Right lobe of liver (tissue), 6 donors: ENCODE measurements at regions not wholly inside any gene's neighbourhood (a gene's known extent, or its start where the extent isn't known, plus 50 kb on each side); places are given as distances from the start of the nearest gene placed in this dataset.

Experiments
- ATAC-seq, 4 donors: fragments of 200-7000 bp; cut with Tn5 transposase; one replicate each; pipeline ENCODE4 v1.9.1; 2020; ENCODE audit warnings: mild to moderate bottlenecking in 4 of 4, moderate library complexity in 4 of 4
- DNase-seq, 3 donors: peaks; one replicate each; pipeline ENCODE4 v3.0.0-alpha.2; 2020
- H3K27ac ChIP-seq, 3 donors: fragments of 200-600 bp; one replicate each; pipeline ENCODE4 v1.8.0; 2022
- H3K27me3 ChIP-seq, 2 donors: fragments of 200-600 bp; one replicate each; pipeline ENCODE4 v1.8.0; 2022
- H3K36me3 ChIP-seq, 4 donors: fragments of 200-600 bp; sonication (generic) in 1 of 4; one replicate each; pipeline versions ENCODE4 v1.5.1 to v1.8.0; 2017 to 2022; ENCODE audit warnings: control low read depth in 1 of 4
- H3K4me1 ChIP-seq, 4 donors: fragments of 200-600 bp; sonication (generic) in 1 of 4; one replicate each; pipeline versions ENCODE4 v1.5.1 to v1.8.0; 2017 to 2022; ENCODE audit warnings: control low read depth in 1 of 4
- H3K4me3 ChIP-seq, 3 donors: fragments of 200-600 bp; one replicate each; pipeline ENCODE4 v1.8.0; 2022
- H3K9me3 ChIP-seq, 4 donors: fragments of 200-600 bp; sonication (generic) in 1 of 4; one replicate each; pipeline versions ENCODE4 v1.5.1 to v1.8.0; 2017 to 2022; ENCODE audit warnings: control low read depth in 1 of 4
- CTCF ChIP-seq, 4 donors: fragments of 200-600 bp in 3 of 4; fragments of 450-650 bp in 1 of 4; IDR thresholded peaks; one replicate each; pipeline versions ENCODE4 v1.5.1 to v1.8.0; 2016 to 2022; ENCODE audit warnings: antibody characterized with exemption in 4 of 4, mild to moderate bottlenecking in 2 of 4
- POLR2A ChIP-seq: fragments of 450-650 bp; IDR thresholded peaks from one replicate; pipeline ENCODE4 v1.6.1; 2017; ENCODE audit warnings: antibody characterized with exemption, mild to moderate bottlenecking
- WGBS: methylation state at CpG from one replicate; pipeline ENCODE4 v1.1.6; 2018; ENCODE audit warnings: low coverage, low lambda C conversion rate; ENCODE audit not compliant: insufficient coverage; ENCODE audit errors: missing lambda C conversion rate; 5-methylcytosine and 5-hydroxymethylcytosine counted together
- intact Hi-C, 2 donors: fragments of 100-400 bp; cut with DNase I; formaldehyde crosslinking; loops; one replicate each; pipeline versions ENCODE4 v1.11.2 to v1.14.1; 2022
- donor health status: DM: no; HTN: yes; CAD: no.
- donor health status: DM: no; HTN: no; CAD: no.
- donor health status: DM: no; HTN: no; CAD: no.
- donor health status: DM: no; HTN: yes; CAD: no.
- donor health status: DM: no; HTN: yes; CAD: no.

DNA sequence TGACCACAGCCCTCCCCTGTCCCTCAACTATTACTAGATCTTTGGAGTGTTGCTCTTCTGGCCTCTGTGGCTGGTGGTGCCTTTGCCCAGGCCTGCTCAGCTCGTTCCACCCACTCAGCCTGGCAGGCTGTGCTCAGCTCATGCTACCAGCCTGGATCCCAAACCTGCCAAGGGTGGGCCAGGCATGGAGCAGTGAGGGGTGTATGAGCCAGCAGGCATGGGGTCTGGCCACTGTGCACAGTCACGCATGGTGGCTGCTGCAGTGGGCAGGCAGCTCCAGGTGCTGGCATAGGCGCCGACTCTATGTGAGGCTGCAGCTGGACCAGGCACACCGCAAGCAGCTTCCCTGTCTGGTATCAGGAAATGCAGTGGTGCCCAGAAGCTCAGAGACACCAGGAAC, 449.9 kb downstream of the MATN1 start:
- ATAC-seq (no peak), DNase-seq (no peak)
- no peaks in the 10 kb centered on the region for H3K36me3 ChIP-seq
- WGBS, result 40% methylated on average over 1 of the region's 5 CpGs
- H3K27ac ChIP-seq, result no peak overlapping the region
- no peaks in the 10 kb centered on the region for H3K4me1 ChIP-seq
- H3K4me3 ChIP-seq, result no peak overlapping the region
- no peaks in the 10 kb centered on the region for H3K27me3 ChIP-seq
- H3K9me3 ChIP-seq, result no peaks in the 10 kb centered on the region
- intact Hi-C loops, result no loop called here
- TF ChIP-seq CTCF (IDR thresholded peaks at IDR 0.05), result no peak
- no peak for TF ChIP-seq POLR2A

GRCh38 chr1:30273021-30273325, 450.4 kb downstream of the MATN1 start:
- no peaks in the 10 kb centered on the region for H3K36me3 ChIP-seq
- WGBS, result no CpG with 5 or more reads among the region's 1 CpG
- H3K9me3 ChIP-seq, result no peaks in the 10 kb centered on the region
- H3K27ac ChIP-seq, result no peak overlapping the region
- H3K4me3 ChIP-seq, result no peak overlapping the region
- H3K4me1 ChIP-seq, result no peaks in the 10 kb centered on the region
- H3K27me3 ChIP-seq, result no peaks in the 10 kb centered on the region
- intact Hi-C loops, result no loop called here
- DNase-seq, result no peak
- TF ChIP-seq CTCF (IDR thresholded peaks at IDR 0.05), result no peak
- TF ChIP-seq POLR2A, result no peak
- ATAC-seq, result no peak

GRCh38 chr1:30272277-30273020, 450.9 kb downstream of the MATN1 start:
- H3K4me1 ChIP-seq, result no peaks in the 10 kb centered on the region
- no peaks in the 10 kb centered on the region for H3K36me3 ChIP-seq
- DNase-seq (no peak), ATAC-seq (no peak)
- WGBS, result 43% methylated on average over 6 of the region's 6 CpGs
- H3K27me3 ChIP-seq, result no peaks in the 10 kb centered on the region
- no peak overlapping the region for H3K27ac ChIP-seq
- no peak overlapping the region for H3K4me3 ChIP-seq
- no peak for TF ChIP-seq CTCF (IDR thresholded peaks at IDR 0.05)
- TF ChIP-seq POLR2A, result no peak
- intact Hi-C loops, result no loop called here
- no peaks in the 10 kb centered on the region for H3K9me3 ChIP-seq

DNA sequence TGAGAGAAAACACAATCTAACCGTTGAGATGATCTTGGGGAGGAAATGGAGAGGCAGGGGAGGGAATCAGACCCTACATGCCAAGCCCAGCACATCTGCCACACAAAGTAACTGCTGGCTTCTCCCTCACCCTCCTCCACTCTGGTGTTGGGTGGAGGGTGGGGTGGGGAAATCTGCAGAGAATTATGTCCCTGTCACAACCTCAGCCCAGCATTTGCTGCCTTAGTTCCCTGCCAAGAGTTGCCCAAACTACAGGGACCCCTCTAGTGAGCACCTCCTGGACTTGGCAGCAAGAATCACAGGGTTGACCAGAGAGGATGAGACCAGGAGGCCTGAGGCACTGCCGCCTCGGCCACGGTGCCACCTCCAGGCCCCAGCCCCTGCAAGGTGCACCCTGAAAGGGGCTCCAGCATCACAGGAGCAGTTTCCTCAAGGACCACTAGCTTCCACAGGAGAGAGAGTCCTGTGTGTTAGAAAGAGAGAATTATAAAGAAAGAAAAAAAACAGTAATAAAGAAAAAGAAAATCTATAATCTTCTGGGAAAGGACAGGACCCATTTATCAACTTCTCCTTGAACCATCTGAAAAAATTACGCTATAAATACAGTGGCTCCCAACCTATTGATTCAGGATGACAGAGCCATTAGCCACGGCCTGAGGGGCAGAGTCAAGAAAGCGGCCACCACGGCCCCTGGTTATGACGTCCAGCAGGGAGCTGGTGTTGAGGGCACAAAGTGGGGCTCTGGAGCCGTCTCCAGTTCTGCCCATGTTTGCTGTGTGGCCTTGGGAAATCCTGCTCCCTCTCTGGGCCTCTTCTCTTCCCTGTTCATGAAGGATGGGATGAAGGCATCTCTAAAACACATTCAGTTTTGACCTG, 451.7 kb downstream of the MATN1 start:
- Histone ChIP-seq H3K27me3 (no peaks in the 10 kb centered on the region), H3K4me3 (no peak overlapping the region), H3K4me1 (no peaks in the 10 kb centered on the region), H3K36me3 (no peaks in the 10 kb centered on the region), H3K27ac (no peak overlapping the region), H3K9me3 (no peaks in the 10 kb centered on the region)
- 52% methylated on average over 10 of the region's 10 CpGs for WGBS
- intact Hi-C loops, result no loop called here
- no peak for DNase-seq
- no peak for ATAC-seq
- TF ChIP-seq POLR2A (no peak), CTCF (IDR thresholded peaks at IDR 0.05) (no peak)
